ENCODE measurements at regions not wholly inside any gene's neighbourhood (a gene's known extent, or its start where the extent isn't known, plus 50 kb on each side); places are given as distances from the start of the nearest gene placed in this dataset.

- no peak for TF ChIP-seq POLR2A (IDR thresholded peaks at IDR 0.05; ENCODE audit: low read depth, low read length)
- TF ChIP-seq, protein P1, sequence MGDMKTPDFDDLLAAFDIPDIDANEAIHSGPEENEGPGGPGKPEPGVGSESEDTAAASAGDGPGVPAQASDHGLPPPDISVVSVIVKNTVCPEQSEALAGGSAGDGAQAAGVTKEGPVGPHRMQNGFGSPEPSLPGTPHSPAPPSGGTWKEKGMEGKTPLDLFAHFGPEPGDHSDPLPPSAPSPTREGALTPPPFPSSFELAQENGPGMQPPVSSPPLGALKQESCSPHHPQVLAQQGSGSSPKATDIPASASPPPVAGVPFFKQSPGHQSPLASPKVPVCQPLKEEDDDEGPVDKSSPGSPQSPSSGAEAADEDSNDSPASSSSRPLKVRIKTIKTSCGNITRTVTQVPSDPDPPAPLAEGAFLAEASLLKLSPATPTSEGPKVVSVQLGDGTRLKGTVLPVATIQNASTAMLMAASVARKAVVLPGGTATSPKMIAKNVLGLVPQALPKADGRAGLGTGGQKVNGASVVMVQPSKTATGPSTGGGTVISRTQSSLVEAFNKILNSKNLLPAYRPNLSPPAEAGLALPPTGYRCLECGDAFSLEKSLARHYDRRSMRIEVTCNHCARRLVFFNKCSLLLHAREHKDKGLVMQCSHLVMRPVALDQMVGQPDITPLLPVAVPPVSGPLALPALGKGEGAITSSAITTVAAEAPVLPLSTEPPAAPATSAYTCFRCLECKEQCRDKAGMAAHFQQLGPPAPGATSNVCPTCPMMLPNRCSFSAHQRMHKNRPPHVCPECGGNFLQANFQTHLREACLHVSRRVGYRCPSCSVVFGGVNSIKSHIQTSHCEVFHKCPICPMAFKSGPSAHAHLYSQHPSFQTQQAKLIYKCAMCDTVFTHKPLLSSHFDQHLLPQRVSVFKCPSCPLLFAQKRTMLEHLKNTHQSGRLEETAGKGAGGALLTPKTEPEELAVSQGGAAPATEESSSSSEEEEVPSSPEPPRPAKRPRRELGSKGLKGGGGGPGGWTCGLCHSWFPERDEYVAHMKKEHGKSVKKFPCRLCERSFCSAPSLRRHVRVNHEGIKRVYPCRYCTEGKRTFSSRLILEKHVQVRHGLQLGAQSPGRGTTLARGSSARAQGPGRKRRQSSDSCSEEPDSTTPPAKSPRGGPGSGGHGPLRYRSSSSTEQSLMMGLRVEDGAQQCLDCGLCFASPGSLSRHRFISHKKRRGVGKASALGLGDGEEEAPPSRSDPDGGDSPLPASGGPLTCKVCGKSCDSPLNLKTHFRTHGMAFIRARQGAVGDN (IDR thresholded peaks at IDR 0.05) = no peak
- no peak for TF ChIP-seq CTCF (IDR thresholded peaks at IDR 0.05 in 2 of 3, conservative IDR thresholded peaks at IDR 0.05 in 1 of 3; ENCODE audit: control insufficient read depth in 2 of 3, extremely low read depth in 1 of 3, insufficient read depth in 1 of 3, low read depth in 3 of 3, low read length in 3 of 3)
- no peak for TF ChIP-seq CHD4 (IDR thresholded peaks at IDR 0.05)
- TF ChIP-seq DPF2 (IDR thresholded peaks at IDR 0.05) = no peak
- TF ChIP-seq ATF3 (IDR thresholded peaks at IDR 0.05; ENCODE audit: borderline replicate concordance, extremely low read depth, low read depth, low read length) = no peak
- no peak for TF ChIP-seq FOS (IDR thresholded peaks at IDR 0.05; ENCODE audit: borderline replicate concordance, extremely low read depth, insufficient read length)
- no peak for TF ChIP-seq JUND (IDR thresholded peaks at IDR 0.05; ENCODE audit: low read depth, low read length)
- TF ChIP-seq FOXK2 (IDR thresholded peaks at IDR 0.05) = no peak
- TF ChIP-seq MXI1 (IDR thresholded peaks at IDR 0.05; ENCODE audit: low read depth, low read length) = no peak
These were observed 415.4 kb upstream of the RORA start for GRCh38 chr15:61644550-61644949.
